WTC11 (cell line): ENCODE measurements at regions not wholly inside any gene's neighbourhood (a gene's known extent, or its start where the extent isn't known, plus 50 kb on each side); places are given as distances from the start of the nearest gene placed in this dataset.

ENCODE experiments used
- FOXJ3 ChIP-seq: sonication (generic); formaldehyde crosslinking; IDR thresholded peaks from 2 replicates; pipeline ENCODE4 v1.9.0; 2021; ENCODE audit warnings: missing genetic modification reagents, mild to moderate bottlenecking, borderline replicate concordance
- FOXP4 ChIP-seq: sonication (generic); formaldehyde crosslinking; IDR thresholded peaks from 2 replicates; pipeline ENCODE4 v1.8.0; 2022; ENCODE audit warnings: mild to moderate bottlenecking, missing genetic modification reagents
- NR2C2 ChIP-seq: sonication (generic); formaldehyde crosslinking; IDR thresholded peaks from 2 replicates; pipeline ENCODE4 v1.8.0; 2022; ENCODE audit warnings: mild to moderate bottlenecking, missing genetic modification reagents
- ZNF138 ChIP-seq: sonication (generic); formaldehyde crosslinking; conservative IDR thresholded peaks from 2 replicates; pipeline ENCODE4 v1.8.1; 2022; ENCODE audit warnings: mild to moderate bottlenecking, moderate library complexity, missing genetic modification reagents

DNA sequence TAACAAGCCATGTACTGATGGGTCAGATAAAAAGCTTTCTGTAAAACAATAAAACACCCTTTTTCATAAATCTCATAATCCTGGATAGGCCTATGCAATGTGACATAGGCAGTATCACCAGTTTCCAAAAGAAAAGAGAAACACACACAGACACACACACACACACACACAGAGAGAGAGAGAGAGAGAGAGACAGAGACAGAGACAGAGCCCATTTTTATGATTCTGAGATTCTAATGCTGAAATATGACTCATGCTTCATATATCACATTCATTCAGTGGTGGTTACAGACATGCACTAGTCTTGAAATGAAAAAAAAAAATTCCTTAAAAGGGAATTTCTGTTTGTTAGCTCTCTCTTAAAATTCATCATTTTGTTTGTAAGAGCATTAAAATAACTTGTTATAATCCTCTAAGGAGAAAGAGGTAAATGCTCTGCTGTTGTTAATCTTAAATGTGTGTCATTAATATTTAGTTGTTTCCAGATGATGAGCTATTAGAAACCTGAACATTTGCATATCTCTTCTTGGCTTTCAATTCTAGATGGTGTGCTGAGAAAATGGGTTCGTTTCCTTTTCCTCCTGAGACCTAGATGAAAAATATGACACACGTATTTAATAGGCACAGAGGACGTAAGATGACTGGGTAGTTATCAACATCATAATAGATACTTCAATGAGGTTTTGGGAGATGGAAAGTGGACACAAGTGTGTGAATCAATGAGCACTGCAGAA, 1598.7 kb upstream of the ACVR2A start:
- no peak for TF ChIP-seq FOXP4 (CRISPR knock-in tag)
- TF ChIP-seq NR2C2 (CRISPR knock-in tag), result no peak
- TF ChIP-seq FOXJ3 (CRISPR knock-in tag), result no peak
- TF ChIP-seq ZNF138 (CRISPR knock-in tag), result no peak
